Forelimb muscle (tissue), 1 donor: ENCODE measurements at regions not wholly inside any gene's neighbourhood (a gene's known extent, or its start where the extent isn't known, plus 50 kb on each side); places are given as distances from the start of the nearest gene placed in this dataset.
"Not testable (repeated sequence)": the region's sequence is repeated elsewhere in the genome, so short reads cannot be mapped to it uniquely, and the experiment has no call there.

Experiments
- DNase-seq: peaks from one replicate; pipeline ENCODE4 v3.0.0-alpha.2; 2013; ENCODE audit warnings: low read depth

DNA sequence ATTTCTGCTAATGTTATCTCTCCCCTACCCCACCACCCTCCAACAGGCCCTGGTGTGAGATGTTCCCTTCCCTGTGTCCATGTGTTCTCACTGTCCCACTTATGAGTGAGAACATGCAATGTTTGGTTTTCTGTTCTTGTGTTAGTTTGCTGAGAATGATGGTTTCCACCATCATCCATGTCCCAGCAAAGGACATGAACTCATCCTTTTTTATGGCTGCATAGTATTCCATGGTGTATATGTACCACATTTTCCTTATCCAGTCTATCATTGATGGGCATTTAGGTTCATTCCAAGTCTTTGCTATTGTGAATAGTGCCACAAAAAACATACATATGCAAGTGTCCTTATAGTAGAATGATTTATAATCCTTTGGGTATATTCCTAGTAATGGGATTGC lies 104.5 kb downstream of the ZNF33B start:
- not testable (repeated sequence) for DNase-seq

GRCh38 chr10:42532996-42533395 lies 105.4 kb downstream of the ZNF33B start:
- DNase-seq, result no peak

GRCh38 chr10:42523098-42523497 lies 115.3 kb downstream of the ZNF33B start:
- DNase-seq, result no peak

GRCh38 chr10:42519761-42520460 lies 118.5 kb downstream of the ZNF33B start:
- no peak for DNase-seq

GRCh38 chr10:42519079-42519478 lies 119.3 kb downstream of the ZNF33B start:
- no peak for DNase-seq

GRCh38 chr10:42513921-42514320 lies 124.4 kb downstream of the ZNF33B start:
- DNase-seq, result no peak

DNA sequence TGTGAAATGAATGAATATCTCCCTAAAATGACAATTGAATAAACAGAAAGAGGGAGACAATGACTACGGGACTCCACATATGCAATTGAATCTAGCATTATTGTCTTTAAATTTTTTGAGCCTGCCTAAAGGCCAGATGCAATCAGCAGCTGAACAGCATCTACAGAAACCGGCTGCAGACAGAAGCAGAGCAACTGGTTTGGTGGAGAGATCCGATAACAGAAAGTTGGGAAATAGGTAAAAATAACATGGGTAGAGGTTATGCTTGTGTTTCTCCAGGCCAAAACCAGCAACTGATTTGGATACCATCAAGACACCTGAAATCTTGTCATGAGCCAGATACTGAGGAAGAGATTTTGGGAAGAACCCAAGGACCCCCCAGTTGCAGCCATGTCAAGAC lies 146.6 kb downstream of the ZNF33B start:
- DNase-seq, result no peak

- DNase-seq, result no peak
These were observed 147.3 kb downstream of the ZNF33B start for GRCh38 chr10:42491001-42491592.

- DNase-seq, result no peak
These were observed 148.0 kb downstream of the ZNF33B start for GRCh38 chr10:42490368-42490767.

DNA sequence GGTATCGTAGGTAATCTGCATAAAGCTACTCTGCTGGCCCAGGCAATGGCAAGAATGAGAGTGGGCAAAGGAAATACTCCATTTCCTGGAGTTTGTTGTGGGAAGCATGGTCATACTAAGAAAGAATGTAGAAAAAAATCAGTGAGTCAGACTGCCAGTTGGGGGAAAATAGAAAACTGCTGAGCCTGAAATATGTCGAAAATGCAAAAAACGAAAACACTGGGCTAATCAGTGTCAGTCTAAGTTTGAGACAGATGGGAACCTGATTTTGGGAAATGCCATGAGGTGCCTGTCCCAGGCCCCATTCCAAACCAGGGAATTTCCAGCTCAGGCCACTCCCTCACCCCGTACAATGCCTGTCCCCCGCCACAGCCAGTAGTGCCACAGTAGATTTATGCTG lies 150.0 kb downstream of the ZNF33B start:
- DNase-seq, result no peak

- no peak for DNase-seq
These were observed 156.0 kb downstream of the ZNF33B start for GRCh38 chr10:42482411-42482810.

- DNase-seq, result no peak
These were observed 159.3 kb downstream of the ZNF33B start for GRCh38 chr10:42479057-42479456.

DNA sequence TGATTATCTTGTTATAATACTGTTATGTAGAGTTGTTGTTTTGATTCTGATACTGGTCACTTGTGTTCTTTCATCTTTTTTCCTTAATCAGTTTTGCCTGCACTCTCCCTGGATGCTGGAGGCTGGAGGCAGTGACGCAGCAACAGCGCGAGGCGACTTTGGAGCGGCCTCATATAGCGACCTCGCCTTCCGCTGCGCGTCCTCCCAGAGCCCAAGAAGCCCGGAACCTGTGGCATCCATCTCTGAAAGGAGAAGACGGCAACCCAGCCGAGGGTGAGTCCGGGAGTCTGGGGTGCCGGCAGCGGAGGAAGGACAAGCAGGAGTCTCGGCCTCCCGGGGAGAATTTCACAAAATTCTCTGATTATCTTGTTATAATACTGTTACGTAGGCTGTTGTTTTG lies 161.2 kb downstream of the ZNF33B start:
- no peak for DNase-seq

- no peak for DNase-seq
These were observed 162.3 kb downstream of the ZNF33B start for GRCh38 chr10:42476101-42476500.

- no peak for DNase-seq
These were observed 162.9 kb downstream of the ZNF33B start for GRCh38 chr10:42475168-42476098.

DNA sequence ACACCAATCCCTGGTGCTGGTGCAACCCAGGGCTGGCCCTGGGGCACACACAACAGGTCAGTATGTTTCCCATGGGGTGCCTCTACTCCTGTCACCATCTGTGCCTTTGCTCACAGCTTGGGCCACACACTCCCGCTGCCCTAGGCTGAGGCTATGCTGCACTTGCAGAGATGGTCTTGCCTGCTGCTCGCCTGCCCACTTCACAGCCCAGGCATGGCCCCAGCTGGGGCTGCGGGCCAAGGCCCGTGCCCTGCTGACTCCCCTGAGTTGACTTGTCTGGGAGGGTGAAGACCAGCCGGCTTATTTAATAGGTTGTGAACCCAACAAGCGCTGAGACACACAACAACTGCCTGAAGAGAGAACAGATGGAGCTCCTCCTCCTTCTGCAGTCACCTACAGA lies 184.1 kb downstream of the ZNF33B start:
- no peak for DNase-seq

DNA sequence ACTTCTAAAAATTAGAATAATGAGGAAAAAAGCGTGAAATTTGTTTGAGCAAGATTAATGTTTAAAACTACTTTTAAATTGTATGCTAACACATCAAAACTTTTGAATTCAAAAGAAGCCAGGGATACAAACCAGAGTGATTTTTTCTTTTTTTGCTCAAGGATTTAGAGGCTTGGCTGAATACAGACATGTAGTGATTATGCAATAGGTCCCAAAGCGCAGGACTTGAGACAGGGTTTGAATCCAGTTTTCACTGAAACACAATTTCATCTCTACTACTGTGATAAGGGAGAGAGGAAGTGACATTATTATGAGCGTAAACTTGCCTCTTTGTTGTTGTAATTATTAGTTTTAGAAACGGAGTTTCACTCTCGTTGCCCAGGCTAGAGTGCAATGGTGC lies 207.3 kb downstream of the ZNF33B start:
- no peak for DNase-seq

GRCh38 chr10:42428534-42428933 lies 209.8 kb downstream of the ZNF33B start:
- DNase-seq, result no peak

DNA sequence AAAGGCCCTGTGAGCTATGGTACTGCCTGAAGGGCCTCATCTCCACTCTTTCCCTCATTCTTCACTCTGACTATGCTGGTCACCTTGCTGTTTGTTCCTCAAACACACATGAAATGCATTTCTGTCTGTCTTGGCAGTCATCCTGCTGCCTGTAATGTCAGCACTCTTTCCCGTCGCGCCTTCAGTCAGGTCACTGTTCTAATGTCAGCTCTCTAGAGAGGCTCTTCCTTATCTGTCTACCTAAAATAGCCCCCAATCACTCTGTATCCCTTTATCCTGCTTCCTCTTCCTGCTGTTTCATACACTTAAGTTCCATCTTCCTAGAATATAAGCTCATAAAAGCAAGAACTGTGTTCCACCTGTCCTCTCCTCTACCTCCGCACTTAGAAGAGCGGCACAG lies 215.5 kb downstream of the ZNF33B start:
- DNase-seq, result no peak

DNA sequence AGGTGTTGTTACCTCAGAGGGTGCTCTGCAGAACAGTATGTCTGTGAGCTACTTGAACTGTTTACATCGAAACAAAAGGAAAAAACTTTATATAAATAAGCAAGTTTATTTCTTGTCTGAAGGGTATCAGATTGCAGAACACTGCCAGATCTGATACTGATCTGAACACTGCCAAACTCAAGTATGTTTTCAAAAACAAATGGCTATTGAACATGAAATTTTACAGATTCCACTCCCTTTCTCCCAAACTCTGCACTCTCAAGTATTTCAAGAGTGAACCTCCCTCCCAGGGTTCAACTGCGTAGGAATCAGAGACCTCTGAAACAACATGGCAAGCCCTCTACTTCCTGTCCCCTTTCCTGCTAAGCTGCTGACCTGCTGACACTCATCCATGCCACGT lies 216.6 kb downstream of the ZNF33B start:
- DNase-seq, result no peak

- DNase-seq, result no peak
These were observed 218.6 kb downstream of the ZNF33B start for GRCh38 chr10:42419789-42420188.

DNA sequence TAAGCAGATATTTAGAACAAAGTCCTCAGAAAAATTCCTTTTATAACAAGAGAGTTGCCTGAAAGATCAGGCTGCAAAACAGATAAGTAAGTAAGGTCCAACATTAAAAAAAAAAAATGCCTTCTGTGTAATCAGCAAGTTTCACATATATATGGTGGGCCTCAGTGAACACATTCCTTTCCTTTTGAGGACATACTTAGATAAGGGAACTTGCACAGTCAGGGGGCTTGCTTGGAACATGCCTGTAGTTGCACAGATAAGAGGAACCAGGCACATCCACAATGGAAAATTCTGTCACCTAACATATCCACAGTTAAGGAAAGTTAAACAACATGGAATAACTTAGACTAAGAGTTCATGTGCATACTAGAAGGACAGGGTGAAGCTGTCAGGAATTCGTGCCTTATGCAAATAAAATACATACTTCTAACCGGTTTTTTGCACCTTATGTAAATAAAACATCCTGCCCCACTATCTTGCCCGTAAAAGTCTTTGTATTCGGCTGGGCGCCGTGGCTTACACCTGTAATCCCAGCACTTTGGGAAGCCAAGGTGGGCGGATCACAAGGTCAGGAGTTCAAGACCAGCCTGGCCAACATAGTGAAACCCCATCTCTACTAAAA lies 257.3 kb downstream of the ZNF33B start:
- DNase-seq, result no peak
